Activated T-helper 1 cell treated with anti-CD3 and anti-CD28 coated beads, Interleukin-12 subunit alpha, Interleukin-12 subunit beta, Interleukin-2, Interleukin-4 antibody, amounts not matched to agents 30 ng/mL and 10 ng/mL and 1 ng/mL, durations not matched to agents 14 hours and 24 hours and 36 hours (primary cell): ENCODE measurements at regions not wholly inside any gene's neighbourhood (a gene's known extent, or its start where the extent isn't known, plus 50 kb on each side); places are given as distances from the start of the nearest gene placed in this dataset.
"Not testable (repeated sequence)": the region's sequence is repeated elsewhere in the genome, so short reads cannot be mapped to it uniquely, and the experiment has no call there.

Source experiments
- DNase-seq: peaks from one replicate; pipeline ENCODE4 v3.0.0; 2021; ENCODE audit warnings: low spot score
- H3K27ac Mint-ChIP-seq: one replicate; pipeline ENCODE4 v1.8.0; 2021; ENCODE audit warnings: mild to moderate bottlenecking, mixed read lengths
- H3K27me3 Mint-ChIP-seq: one replicate; pipeline ENCODE4 v1.8.0; 2022; ENCODE audit warnings: mild to moderate bottlenecking, moderate library complexity, mixed read lengths; ENCODE audit not compliant: insufficient read depth
- H3K36me3 Mint-ChIP-seq: one replicate; pipeline ENCODE4 v1.8.0; 2021; ENCODE audit warnings: low read depth, mixed read lengths
- H3K4me1 Mint-ChIP-seq: one replicate; pipeline ENCODE4 v1.8.0; 2021; ENCODE audit warnings: low read depth, mixed read lengths
- H3K4me3 Mint-ChIP-seq: one replicate; pipeline ENCODE4 v1.8.0; 2021; ENCODE audit warnings: mild to moderate bottlenecking, moderate library complexity, mixed read lengths
- H3K9me3 Mint-ChIP-seq: one replicate; pipeline ENCODE4 v1.8.0; 2021; ENCODE audit warnings: mixed read lengths
- intact Hi-C: fragments of 100-400 bp; cut with micrococcal nuclease; formaldehyde crosslinking; loops from one replicate; pipeline ENCODE4 v1.15.1; 2024

- H3K4me3 Mint-ChIP-seq: no peak overlapping the region
- DNase-seq: no peak
- H3K27me3 Mint-ChIP-seq: peaks cover 2% of the 10 kb centered on the region
- intact Hi-C loops: no loop called here
- peaks cover 16% of the 10 kb centered on the region for H3K9me3 Mint-ChIP-seq
- no peaks in the 10 kb centered on the region for H3K4me1 Mint-ChIP-seq
- no peaks in the 10 kb centered on the region for H3K36me3 Mint-ChIP-seq
- no peak overlapping the region for H3K27ac Mint-ChIP-seq
These were observed 286.7 kb downstream of the INHBA start for GRCh38 chr7:41416208-41416595.

DNA sequence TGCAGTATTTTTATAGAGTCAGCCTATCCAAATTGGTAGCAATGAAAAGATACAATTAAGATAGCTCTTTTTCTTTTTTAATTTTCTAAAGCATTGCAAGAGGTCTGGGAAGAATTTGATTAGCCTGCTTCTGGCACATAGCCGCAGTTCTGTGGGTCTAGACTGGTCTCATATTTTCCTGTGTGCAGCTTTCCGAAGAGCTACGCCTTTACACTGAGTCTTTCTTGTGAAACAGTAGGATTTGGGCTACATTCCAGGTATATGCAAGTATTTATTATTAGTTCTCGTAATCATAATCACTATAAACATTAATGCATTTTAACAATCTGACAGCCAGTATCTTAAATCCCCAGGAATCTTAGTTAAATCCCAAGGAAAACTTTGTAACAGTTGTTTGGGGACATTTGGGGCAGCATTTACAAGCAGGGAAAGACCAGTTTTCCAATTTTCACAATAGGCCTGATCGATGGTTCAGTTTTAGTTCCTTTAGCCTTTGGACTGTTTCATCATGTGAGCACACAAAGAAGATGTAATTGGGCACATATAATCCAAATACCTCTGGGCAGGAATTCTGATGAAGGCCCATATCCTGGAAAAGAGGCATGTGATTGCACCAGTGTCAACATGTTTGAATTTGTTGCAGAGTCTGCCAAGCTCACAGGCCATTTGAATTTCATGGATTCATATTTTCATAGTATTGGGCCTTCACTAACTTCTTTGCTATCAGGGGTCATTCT is 287.3 kb downstream of the INHBA start:
- peaks cover 16% of the 10 kb centered on the region for H3K9me3 Mint-ChIP-seq
- H3K4me3 Mint-ChIP-seq: no peak overlapping the region
- intact Hi-C loops: no loop called here
- no peaks in the 10 kb centered on the region for H3K36me3 Mint-ChIP-seq
- no peak overlapping the region for H3K27ac Mint-ChIP-seq
- no peaks in the 10 kb centered on the region for H3K4me1 Mint-ChIP-seq
- peaks cover 2% of the 10 kb centered on the region for H3K27me3 Mint-ChIP-seq
- no peak for DNase-seq

DNA sequence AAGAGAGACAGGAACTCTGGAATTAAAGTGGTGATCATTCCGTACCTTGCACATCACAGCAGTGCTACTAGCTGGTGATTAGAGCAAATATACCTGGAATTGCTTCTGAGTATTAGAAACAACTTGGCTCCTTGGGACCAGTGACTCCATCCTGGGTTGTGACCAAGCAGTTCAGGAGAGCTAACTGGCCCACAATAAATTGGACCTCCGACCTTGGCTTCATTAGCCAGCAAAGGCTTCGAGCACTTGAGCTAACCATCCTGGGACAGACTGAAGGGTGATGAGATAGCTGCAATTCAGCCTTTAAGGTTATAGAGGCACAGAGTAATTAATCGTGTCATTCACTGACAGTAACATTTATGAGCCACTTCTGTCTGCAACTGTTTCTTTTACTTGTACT is 287.8 kb downstream of the INHBA start:
- Mint-ChIP-seq H3K4me3 (no peak overlapping the region), H3K36me3 (no peaks in the 10 kb centered on the region), H3K27ac (no peak overlapping the region), H3K27me3 (peaks cover 2% of the 10 kb centered on the region), H3K9me3 (peaks cover 16% of the 10 kb centered on the region), H3K4me1 (no peaks in the 10 kb centered on the region)
- intact Hi-C loops: no loop called here
- no peak for DNase-seq

GRCh38 chr7:41404375-41405074 is 298.4 kb downstream of the INHBA start:
- DNase-seq: no peak
- Mint-ChIP-seq H3K27me3 (no peaks in the 10 kb centered on the region), H3K4me3 (no peak overlapping the region), H3K4me1 (no peaks in the 10 kb centered on the region), H3K9me3 (peaks cover 9% of the 10 kb centered on the region), H3K27ac (no peak overlapping the region), H3K36me3 (no peaks in the 10 kb centered on the region)
- intact Hi-C loops: no loop called here

- DNase-seq: no peak
- no peak overlapping the region for H3K27ac Mint-ChIP-seq
These were observed 299.6 kb downstream of the INHBA start for GRCh38 chr7:41403291-41403690.

GRCh38 chr7:41401833-41402232 is 301.1 kb downstream of the INHBA start:
- Mint-ChIP-seq H3K27me3 (no peaks in the 10 kb centered on the region), H3K36me3 (no peaks in the 10 kb centered on the region), H3K4me3 (no peak overlapping the region), H3K9me3 (peaks cover 16% of the 10 kb centered on the region), H3K27ac (no peak overlapping the region), H3K4me1 (no peaks in the 10 kb centered on the region)
- intact Hi-C loops: no loop called here
- no peak for DNase-seq

More at GRCh38 chr7:41403291-41403690, 299.6 kb downstream of the INHBA start:
- Mint-ChIP-seq H3K36me3 (no peaks in the 10 kb centered on the region), H3K27me3 (no peaks in the 10 kb centered on the region), H3K4me1 (no peaks in the 10 kb centered on the region), H3K4me3 (no peak overlapping the region), H3K9me3 (peaks cover 15% of the 10 kb centered on the region)
- intact Hi-C loops: no loop called here

GRCh38 chr7:41399171-41399570 is 303.7 kb downstream of the INHBA start:
- Mint-ChIP-seq H3K9me3 (peaks cover 16% of the 10 kb centered on the region), H3K27ac (no peak overlapping the region), H3K4me3 (no peak overlapping the region), H3K36me3 (no peaks in the 10 kb centered on the region), H3K4me1 (no peaks in the 10 kb centered on the region), H3K27me3 (no peaks in the 10 kb centered on the region)
- intact Hi-C loops: no loop called here
- DNase-seq: no peak

DNA sequence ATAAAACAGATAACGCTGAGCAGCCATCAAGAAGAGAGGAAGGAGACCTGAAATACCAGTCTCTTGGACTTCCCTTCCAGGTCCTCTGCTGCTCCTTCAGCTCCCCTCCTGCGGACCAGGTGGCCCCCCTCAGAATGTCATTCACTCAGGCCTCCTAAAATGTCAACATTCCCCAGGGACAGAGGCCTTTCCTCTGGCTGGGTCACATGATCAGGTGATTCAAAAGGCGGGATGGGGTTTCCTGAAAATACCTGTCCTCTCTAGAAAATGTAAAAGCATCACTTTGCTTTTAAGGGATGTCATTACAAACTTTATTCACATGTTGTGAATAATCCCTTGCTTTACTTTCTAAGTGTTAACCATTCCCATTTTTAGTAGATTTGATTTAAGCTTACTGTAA is 311.1 kb downstream of the INHBA start:
- no peak for DNase-seq
- Mint-ChIP-seq H3K27ac (no peak overlapping the region), H3K27me3 (no peaks in the 10 kb centered on the region)

GRCh38 chr7:41388933-41389332 is 314.0 kb downstream of the INHBA start:
- H3K4me3 Mint-ChIP-seq, H3K27ac Mint-ChIP-seq, H3K36me3 Mint-ChIP-seq, H3K27me3 Mint-ChIP-seq, DNase-seq, H3K4me1 Mint-ChIP-seq, H3K9me3 Mint-ChIP-seq, intact Hi-C loops: not testable (repeated sequence)

More for the DNA sequence above, 311.1 kb downstream of the INHBA start:
- no peaks in the 10 kb centered on the region for H3K36me3 Mint-ChIP-seq
- H3K9me3 Mint-ChIP-seq: peaks cover 5% of the 10 kb centered on the region
- H3K4me1 Mint-ChIP-seq: no peaks in the 10 kb centered on the region
- H3K4me3 Mint-ChIP-seq: no peak overlapping the region
- intact Hi-C loops: no loop called here

- DNase-seq: no peak
- Mint-ChIP-seq H3K9me3 (no peaks in the 10 kb centered on the region), H3K36me3 (no peaks in the 10 kb centered on the region), H3K4me1 (no peaks in the 10 kb centered on the region), H3K27ac (no peak overlapping the region), H3K4me3 (no peak overlapping the region), H3K27me3 (no peaks in the 10 kb centered on the region)
- intact Hi-C loops: no loop called here
These were observed 316.9 kb downstream of the INHBA start for GRCh38 chr7:41385996-41386395.

GRCh38 chr7:41384418-41384817 is 318.5 kb downstream of the INHBA start:
- no peak overlapping the region for H3K27ac Mint-ChIP-seq
- H3K4me3 Mint-ChIP-seq: no peak overlapping the region
- intact Hi-C loops: no loop called here
- H3K27me3 Mint-ChIP-seq: no peaks in the 10 kb centered on the region
- no peaks in the 10 kb centered on the region for H3K36me3 Mint-ChIP-seq
- no peaks in the 10 kb centered on the region for H3K4me1 Mint-ChIP-seq
- no peaks in the 10 kb centered on the region for H3K9me3 Mint-ChIP-seq
- DNase-seq: no peak

GRCh38 chr7:41383596-41383995 is 319.3 kb downstream of the INHBA start:
- no peaks in the 10 kb centered on the region for H3K36me3 Mint-ChIP-seq
- H3K27me3 Mint-ChIP-seq: no peaks in the 10 kb centered on the region
- intact Hi-C loops: no loop called here
- no peak for DNase-seq
- no peaks in the 10 kb centered on the region for H3K9me3 Mint-ChIP-seq
- no peak overlapping the region for H3K27ac Mint-ChIP-seq
- no peaks in the 10 kb centered on the region for H3K4me1 Mint-ChIP-seq
- no peak overlapping the region for H3K4me3 Mint-ChIP-seq

- intact Hi-C loops: no loop called here
- no peak for DNase-seq
- Mint-ChIP-seq H3K36me3 (no peaks in the 10 kb centered on the region), H3K4me3 (no peak overlapping the region), H3K4me1 (no peaks in the 10 kb centered on the region), H3K9me3 (no peaks in the 10 kb centered on the region), H3K27me3 (no peaks in the 10 kb centered on the region), H3K27ac (no peak overlapping the region)
These were observed 324.7 kb downstream of the INHBA start for GRCh38 chr7:41378156-41378555.
